ENCODE measurements at regions not wholly inside any gene's neighbourhood (a gene's known extent, or its start where the extent isn't known, plus 50 kb on each side); places are given as distances from the start of the nearest gene placed in this dataset.

DNA sequence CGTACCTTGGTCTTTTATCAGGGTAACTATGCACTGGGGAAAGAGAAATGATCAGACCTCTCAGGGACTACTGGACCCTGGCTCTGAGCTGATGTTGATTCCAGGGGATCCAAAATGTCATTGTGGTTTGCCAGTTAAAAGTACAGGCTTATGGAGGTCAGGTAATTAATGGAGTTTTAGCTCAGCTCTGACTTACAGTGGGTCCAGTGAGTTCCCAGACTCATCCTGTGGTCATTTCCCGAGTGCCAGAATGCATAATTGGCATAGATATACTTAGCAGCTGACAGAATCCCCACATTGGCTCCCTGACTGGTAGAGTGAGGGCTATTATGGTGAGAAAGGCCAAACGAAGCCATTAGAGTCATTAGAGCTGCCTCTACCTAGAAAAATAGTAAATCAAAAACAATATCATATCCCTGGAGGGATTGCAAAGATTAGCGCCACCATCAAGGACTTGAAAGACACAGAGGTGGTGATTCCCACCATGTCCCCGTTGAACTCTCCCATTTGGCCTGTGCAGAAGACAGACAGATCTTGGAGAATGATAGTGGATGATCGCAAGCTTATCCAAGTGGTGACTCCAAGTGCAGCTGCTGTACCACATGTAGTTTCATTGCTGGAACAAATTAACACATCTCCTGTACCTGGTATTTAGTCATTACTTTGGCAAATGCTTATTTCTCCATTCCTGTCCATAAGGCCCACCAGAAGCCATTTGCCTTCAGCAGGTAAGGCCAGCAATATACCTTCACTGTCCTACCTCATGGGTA lies 152.4 kb downstream of the THBS2 start:
- TF ChIP-seq MAFK (IDR thresholded peaks at IDR 0.05; ENCODE audit: partially characterized antibody): no peak
- TF ChIP-seq, protein P1, sequence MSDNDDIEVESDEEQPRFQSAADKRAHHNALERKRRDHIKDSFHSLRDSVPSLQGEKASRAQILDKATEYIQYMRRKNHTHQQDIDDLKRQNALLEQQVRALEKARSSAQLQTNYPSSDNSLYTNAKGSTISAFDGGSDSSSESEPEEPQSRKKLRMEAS (IDR thresholded peaks at IDR 0.05): no peak
- no peak for TF ChIP-seq CTCF (IDR thresholded peaks at IDR 0.05)
- no peak for TF ChIP-seq MAZ (IDR thresholded peaks at IDR 0.05; ENCODE audit: borderline replicate concordance, low read depth, low read length)
- TF ChIP-seq REST (IDR thresholded peaks at IDR 0.05): no peak
- TF ChIP-seq, protein P2, sequence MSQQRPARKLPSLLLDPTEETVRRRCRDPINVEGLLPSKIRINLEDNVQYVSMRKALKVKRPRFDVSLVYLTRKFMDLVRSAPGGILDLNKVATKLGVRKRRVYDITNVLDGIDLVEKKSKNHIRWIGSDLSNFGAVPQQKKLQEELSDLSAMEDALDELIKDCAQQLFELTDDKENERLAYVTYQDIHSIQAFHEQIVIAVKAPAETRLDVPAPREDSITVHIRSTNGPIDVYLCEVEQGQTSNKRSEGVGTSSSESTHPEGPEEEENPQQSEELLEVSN (IDR thresholded peaks at IDR 0.05; ENCODE audit: borderline replicate concordance, low read depth): no peak
- no peak for TF ChIP-seq POLR2A (IDR thresholded peaks at IDR 0.05; ENCODE audit: low read length)
- no peak for TF ChIP-seq RAD21 (conservative IDR thresholded peaks at IDR 0.05 in 1 of 2, IDR thresholded peaks at IDR 0.05 in 1 of 2)
- no peak for TF ChIP-seq USF2 (IDR thresholded peaks at IDR 0.05)
- no peak for TF ChIP-seq FOSL2 (IDR thresholded peaks at IDR 0.05)
- TF ChIP-seq FOSL2 (CRISPR knock-in tag; IDR thresholded peaks at IDR 0.05): no peak

Data from A549 (cell line).